ENCODE measurements at regions not wholly inside any gene's neighbourhood (a gene's known extent, or its start where the extent isn't known, plus 50 kb on each side); places are given as distances from the start of the nearest gene placed in this dataset.

GRCh38 chr3:145176907-145177306, 984.1 kb downstream of the PLOD2 start:
- no peak for TF ChIP-seq CTCF (IDR thresholded peaks at IDR 0.05; ENCODE audit: low read depth, low read length)
- Histone ChIP-seq H3K27ac (ENCODE audit: low read depth, low read length) (no peak overlapping the region), H3K4me3 (ENCODE audit: low read depth, low read length) (no peak overlapping the region), H3K27me3 (ENCODE audit: control insufficient read depth, insufficient read depth, low read length) (no peaks in the 10 kb centered on the region), H3K9me3 (ENCODE audit: control insufficient read depth, insufficient read depth, low read length) (no peaks in the 10 kb centered on the region)
- CTCF ChIA-PET: no interaction called here
- POLR2A ChIA-PET: no interaction called here
- no peak for DNase-seq (ENCODE audit: low read depth, low spot score)

DNA sequence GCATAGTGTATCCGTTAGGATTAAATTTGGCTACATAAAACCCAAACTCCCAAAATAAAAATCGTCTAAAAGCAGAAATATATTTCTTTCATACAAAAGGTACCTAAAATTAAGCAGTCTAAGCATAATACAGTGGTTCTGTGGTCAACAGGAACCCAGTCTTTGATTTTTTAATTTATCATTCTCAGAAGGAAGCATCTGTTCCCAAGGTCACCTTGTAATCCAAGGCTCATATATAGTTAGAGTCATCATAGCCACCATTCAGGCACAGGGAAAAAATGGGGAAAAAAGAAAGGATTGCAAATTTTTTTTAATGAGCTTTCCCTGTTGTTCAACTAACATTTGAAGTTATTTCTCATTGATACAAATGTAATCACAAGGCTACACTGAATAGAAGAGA, 983.2 kb downstream of the PLOD2 start:
- H3K9me3 ChIP-seq (ENCODE audit: control insufficient read depth, insufficient read depth, low read length): no peaks in the 10 kb centered on the region
- no peak overlapping the region for H3K4me3 ChIP-seq (ENCODE audit: low read depth, low read length)
- POLR2A ChIA-PET: no interaction called here
- H3K27ac ChIP-seq (ENCODE audit: low read depth, low read length): no peak overlapping the region
- TF ChIP-seq CTCF (IDR thresholded peaks at IDR 0.05; ENCODE audit: low read depth, low read length): no peak
- DNase-seq (ENCODE audit: low read depth, low spot score): no peak
- H3K27me3 ChIP-seq (ENCODE audit: control insufficient read depth, insufficient read depth, low read length): no peaks in the 10 kb centered on the region
- CTCF ChIA-PET: no interaction called here

- TF ChIP-seq CTCF (IDR thresholded peaks at IDR 0.05; ENCODE audit: low read depth, low read length): no peak
- ChIA-PET CTCF (no interaction called here), POLR2A (no interaction called here)
- H3K27ac ChIP-seq (ENCODE audit: low read depth, low read length): no peak overlapping the region
- no peak overlapping the region for H3K4me3 ChIP-seq (ENCODE audit: low read depth, low read length)
- no peaks in the 10 kb centered on the region for H3K27me3 ChIP-seq (ENCODE audit: control insufficient read depth, insufficient read depth, low read length)
- H3K9me3 ChIP-seq (ENCODE audit: control insufficient read depth, insufficient read depth, low read length): no peaks in the 10 kb centered on the region
- DNase-seq (ENCODE audit: low read depth, low spot score): no peak
Observed at GRCh38 chr3:145182196-145182911, 978.6 kb downstream of the PLOD2 start.

GRCh38 chr3:145183261-145183660, 977.7 kb downstream of the PLOD2 start:
- ChIA-PET CTCF (no interaction called here), POLR2A (no interaction called here)
- Histone ChIP-seq H3K27me3 (ENCODE audit: control insufficient read depth, insufficient read depth, low read length) (no peaks in the 10 kb centered on the region), H3K4me3 (ENCODE audit: low read depth, low read length) (no peak overlapping the region), H3K9me3 (ENCODE audit: control insufficient read depth, insufficient read depth, low read length) (no peaks in the 10 kb centered on the region), H3K27ac (ENCODE audit: low read depth, low read length) (no peak overlapping the region)
- TF ChIP-seq CTCF (IDR thresholded peaks at IDR 0.05; ENCODE audit: low read depth, low read length): no peak
- DNase-seq (ENCODE audit: low read depth, low spot score): no peak

GRCh38 chr3:145188079-145188770, 972.8 kb downstream of the PLOD2 start:
- CTCF ChIA-PET: no interaction called here
- Histone ChIP-seq H3K9me3 (ENCODE audit: control insufficient read depth, insufficient read depth, low read length) (no peaks in the 10 kb centered on the region), H3K27ac (ENCODE audit: low read depth, low read length) (no peak overlapping the region), H3K27me3 (ENCODE audit: control insufficient read depth, insufficient read depth, low read length) (no peaks in the 10 kb centered on the region), H3K4me3 (ENCODE audit: low read depth, low read length) (no peak overlapping the region)
- no peak for TF ChIP-seq CTCF (IDR thresholded peaks at IDR 0.05; ENCODE audit: low read depth, low read length)
- no peak for DNase-seq (ENCODE audit: low read depth, low spot score)
- POLR2A ChIA-PET: no interaction called here
